T-helper 9 cell (primary cell): ENCODE measurements at regions not wholly inside any gene's neighbourhood (a gene's known extent, or its start where the extent isn't known, plus 50 kb on each side); places are given as distances from the start of the nearest gene placed in this dataset.
"Not testable (repeated sequence)": the region's sequence is repeated elsewhere in the genome, so short reads cannot be mapped to it uniquely, and the experiment has no call there.

ENCODE experiments used
- DNase-seq: peaks from one replicate; pipeline ENCODE4 v3.0.0-alpha.2; 2020

DNA sequence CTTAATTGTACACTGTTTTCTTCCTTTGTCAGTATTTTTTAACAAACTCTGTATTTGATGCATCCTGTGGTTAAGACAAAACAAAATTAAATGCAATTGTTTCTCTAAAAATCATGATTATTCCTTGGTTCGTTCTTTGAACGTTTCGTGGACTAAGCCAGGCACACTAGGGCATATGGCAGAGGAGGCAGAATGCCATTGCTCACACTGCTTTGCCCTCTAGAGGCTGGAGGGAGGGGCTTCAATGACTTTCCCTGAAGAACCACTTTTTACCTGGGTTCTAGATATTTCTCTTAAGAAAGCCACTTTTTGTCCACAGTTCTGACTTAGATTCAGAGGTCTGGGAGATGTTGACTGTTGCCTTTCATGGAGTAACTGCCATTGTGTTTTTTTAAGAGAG lies 236.2 kb upstream of the ADAMTSL1 start:
- DNase-seq = no peak

DNA sequence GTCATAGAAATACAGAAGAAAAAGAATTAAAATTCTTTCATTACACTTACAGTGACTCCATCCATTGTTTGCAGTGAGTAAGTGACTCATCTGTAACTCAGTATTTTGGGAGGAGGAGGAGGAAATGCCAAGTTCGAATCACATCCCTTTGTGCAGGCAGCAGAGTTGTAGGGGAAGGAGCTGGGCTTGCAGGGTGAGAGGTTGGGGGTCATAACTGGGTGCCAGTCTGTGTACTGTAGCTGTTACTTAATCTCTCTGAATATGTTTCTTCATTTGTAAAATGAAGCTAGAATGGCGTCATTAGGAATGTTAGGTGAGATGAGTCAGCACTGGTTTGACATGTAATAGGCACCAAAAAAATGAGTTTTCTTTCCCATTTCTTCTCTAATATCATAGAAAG lies 235.7 kb upstream of the ADAMTSL1 start:
- DNase-seq = no peak

- no peak for DNase-seq
Observed at GRCh38 chr9:18238752-18239447, 235.1 kb upstream of the ADAMTSL1 start.

DNA sequence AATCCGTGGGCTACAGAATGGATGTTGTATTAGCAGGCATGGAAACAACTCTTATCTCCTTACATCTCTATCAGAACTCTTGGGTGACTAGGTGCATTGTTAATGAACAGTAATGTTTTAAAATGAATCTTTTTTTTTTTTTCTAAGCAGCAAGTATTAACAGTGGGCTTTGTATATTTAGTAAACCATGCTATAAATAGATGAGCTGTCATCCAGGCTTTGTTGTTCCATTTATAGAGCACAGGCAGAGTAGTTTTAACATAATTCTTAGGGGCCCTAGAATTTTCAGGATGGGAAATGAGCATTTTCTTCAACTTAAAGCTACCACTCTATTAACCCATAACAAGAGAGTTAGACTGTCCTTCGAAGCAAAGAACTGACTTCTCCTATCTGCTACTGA lies 233.7 kb upstream of the ADAMTSL1 start:
- DNase-seq = no peak

DNA sequence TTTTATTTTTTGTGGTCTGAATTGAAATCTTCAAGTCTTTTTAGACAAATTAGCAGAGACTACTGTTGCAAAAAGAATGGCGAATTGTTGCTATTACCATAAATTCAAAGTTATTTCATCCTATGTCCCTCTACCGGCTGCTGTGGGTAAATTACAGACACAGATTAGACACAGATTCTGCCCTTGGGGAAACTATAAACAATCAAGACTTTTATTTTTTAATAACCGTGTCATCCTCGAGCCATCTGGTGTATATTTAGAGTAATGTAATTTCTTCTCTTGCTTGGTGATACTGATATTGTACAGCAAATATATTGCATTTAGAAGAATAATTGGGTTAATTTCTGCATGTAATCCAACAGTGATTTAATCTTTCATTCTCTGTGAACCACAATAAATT lies 228.0 kb upstream of the ADAMTSL1 start:
- no peak for DNase-seq

GRCh38 chr9:18250053-18250452 lies 223.9 kb upstream of the ADAMTSL1 start:
- DNase-seq = no peak

GRCh38 chr9:18253950-18254349 lies 220.0 kb upstream of the ADAMTSL1 start:
- DNase-seq = no peak

DNA sequence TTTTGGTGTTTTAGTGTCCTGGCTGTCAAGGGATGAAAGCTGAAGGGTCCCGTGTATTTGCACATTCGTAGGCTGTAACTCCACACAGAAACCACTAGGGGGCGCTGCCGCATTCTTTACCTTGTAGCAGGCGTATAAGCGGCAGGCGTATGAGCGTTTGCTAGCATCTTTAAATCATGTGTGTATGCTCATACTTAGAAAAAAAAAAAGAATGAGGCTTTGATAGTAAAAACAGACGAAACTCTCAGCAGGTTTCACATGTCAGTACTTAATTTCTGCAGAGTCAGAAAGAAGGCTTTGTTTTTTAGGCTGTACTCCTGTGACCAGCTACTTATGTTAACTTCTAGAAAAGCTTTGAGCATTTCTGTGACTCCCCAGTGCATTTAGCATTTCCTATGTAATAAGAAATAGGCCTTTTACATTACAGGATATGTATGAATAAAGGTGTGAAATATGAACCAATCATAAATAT lies 218.8 kb upstream of the ADAMTSL1 start:
- DNase-seq = peak; percentile 67

- no peak for DNase-seq
Observed at GRCh38 chr9:18255747-18256146, 218.2 kb upstream of the ADAMTSL1 start.

GRCh38 chr9:18256568-18256967 lies 217.4 kb upstream of the ADAMTSL1 start:
- DNase-seq = no peak

DNA sequence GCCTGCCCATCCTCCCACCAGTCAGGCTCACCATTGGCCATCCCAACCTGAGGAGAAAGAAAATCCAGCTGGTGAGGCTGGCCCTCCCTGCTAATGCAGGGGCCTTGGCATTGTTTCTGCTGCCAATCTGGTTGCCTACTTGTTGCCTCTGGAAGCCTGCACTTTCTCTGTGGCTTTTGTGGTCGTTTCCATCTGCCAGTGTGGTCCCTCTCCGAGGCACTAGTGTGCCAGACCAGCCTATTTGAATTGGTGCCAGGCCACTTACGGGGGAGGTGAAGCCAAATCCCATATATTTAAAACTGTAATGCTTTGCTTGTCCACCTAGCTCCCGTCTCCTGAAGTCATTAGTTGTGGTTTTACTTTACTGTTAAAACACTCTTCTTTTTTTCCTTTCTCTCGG lies 213.4 kb upstream of the ADAMTSL1 start:
- DNase-seq = no peak

- DNase-seq = no peak
Observed at GRCh38 chr9:18261181-18261580, 212.8 kb upstream of the ADAMTSL1 start.

- no peak for DNase-seq
Observed at GRCh38 chr9:18263377-18263776, 210.6 kb upstream of the ADAMTSL1 start.

- no peak for DNase-seq
Observed at GRCh38 chr9:18268381-18268780, 205.6 kb upstream of the ADAMTSL1 start.

- no peak for DNase-seq
Observed at GRCh38 chr9:18269561-18269960, 204.4 kb upstream of the ADAMTSL1 start.

DNA sequence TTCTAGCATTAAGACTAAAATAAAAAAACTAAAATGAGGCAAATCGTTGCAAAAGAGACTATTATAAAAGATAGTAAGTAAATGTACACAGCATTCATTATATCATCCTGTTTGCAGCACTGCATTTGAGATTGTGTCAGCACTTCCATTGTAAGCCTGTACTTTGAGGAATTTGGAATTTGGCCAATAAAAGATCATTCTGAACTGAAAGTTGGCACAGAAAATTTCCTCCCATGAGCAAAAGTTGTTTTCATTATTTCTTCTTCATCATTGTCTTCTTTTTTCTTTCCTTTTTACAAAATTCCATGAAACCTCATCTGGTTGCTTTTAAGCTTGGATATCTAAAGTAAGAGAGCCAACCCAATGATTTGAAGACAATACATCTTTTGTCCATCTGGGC lies 199.3 kb upstream of the ADAMTSL1 start:
- DNase-seq = no peak

- DNase-seq = no peak
Observed at GRCh38 chr9:18275313-18275990, 198.5 kb upstream of the ADAMTSL1 start.

DNA sequence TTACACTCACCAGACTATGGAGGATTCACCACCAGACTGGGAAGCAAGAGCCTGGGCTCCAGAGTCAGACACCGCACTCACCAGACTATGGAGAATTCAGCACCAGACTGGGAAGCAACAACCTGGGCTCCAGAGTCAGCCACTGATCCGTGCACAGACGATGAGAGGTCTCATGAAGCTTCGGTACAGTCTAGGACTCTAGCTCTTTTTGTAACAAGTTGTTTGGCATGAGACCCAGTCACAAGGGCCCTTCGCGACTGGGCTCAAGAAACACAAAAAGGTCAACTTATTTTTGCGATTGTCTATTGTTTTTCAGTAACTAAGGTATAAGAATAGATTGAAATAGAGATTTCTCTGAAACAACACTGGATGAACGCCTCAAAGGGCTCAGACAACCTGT lies 192.7 kb upstream of the ADAMTSL1 start:
- DNase-seq = no peak

DNA sequence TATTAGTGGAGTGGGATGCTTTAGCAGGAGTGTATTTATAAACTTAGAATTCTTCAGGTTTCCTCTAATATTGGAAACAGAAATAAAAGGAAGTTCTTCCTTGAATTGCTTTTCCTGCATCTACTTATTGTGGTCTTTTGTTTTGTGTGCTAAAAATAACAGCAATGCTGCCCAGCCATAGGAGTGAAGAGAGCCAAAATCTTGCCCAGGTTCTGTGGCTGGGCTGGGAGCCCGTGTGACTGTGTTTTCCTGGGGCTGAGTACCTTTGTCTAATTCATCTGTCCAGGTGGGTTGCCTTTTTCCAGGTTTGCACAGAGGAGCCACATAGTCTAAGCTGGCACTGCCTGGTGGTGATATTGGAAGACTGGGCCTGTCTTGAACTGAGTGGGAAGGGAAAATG lies 179.7 kb upstream of the ADAMTSL1 start:
- DNase-seq = no peak

DNA sequence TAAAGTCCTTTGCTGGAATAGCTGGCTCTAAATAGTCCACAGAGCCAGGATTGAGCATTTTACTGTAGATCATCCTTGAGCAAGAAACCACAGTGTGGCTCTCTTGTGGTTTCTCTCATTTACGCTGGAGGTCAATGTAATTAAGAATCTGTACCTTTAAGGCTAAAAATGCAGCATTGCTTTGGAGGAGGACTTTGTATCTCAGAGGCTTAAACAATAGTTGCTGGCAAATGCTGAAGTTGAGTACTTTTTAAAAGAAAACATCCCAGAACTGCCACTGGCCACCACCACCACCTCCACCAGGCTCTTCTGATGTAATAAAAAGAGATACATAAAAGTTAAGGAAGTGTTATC lies 177.3 kb upstream of the ADAMTSL1 start:
- DNase-seq = no peak

GRCh38 chr9:18297056-18297841 lies 176.7 kb upstream of the ADAMTSL1 start:
- DNase-seq = no peak

- DNase-seq = no peak
Observed at GRCh38 chr9:18299449-18299848, 174.5 kb upstream of the ADAMTSL1 start.

GRCh38 chr9:18305167-18305806 lies 168.7 kb upstream of the ADAMTSL1 start:
- not testable (repeated sequence) for DNase-seq
